ENCODE measurements at regions not wholly inside any gene's neighbourhood (a gene's known extent, or its start where the extent isn't known, plus 50 kb on each side); places are given as distances from the start of the nearest gene placed in this dataset.

GRCh38 chr15:96629511-96629910 lies 299.0 kb downstream of the NR2F2 start:
- no peak for TF ChIP-seq POLR2AphosphoS5 (IDR thresholded peaks at IDR 0.05; ENCODE audit: low read depth, low read length)
- TF ChIP-seq FOXP2 (optimal IDR thresholded peaks at IDR 0.05; ENCODE audit: borderline replicate concordance, extremely low read depth, extremely low read length, insufficient read depth) = no peak
- TF ChIP-seq SIN3A (IDR thresholded peaks at IDR 0.05; ENCODE audit: borderline replicate concordance, insufficient read depth, low read length) = no peak
- no peak for TF ChIP-seq TAF1 (IDR thresholded peaks at IDR 0.05; ENCODE audit: borderline replicate concordance, insufficient read depth, low read length)
- TF ChIP-seq REST (IDR thresholded peaks at IDR 0.05; ENCODE audit: insufficient read depth in 1 of 2, low read depth in 2 of 2, low read length in 2 of 2) = no peak

- no peak for TF ChIP-seq SIN3A (IDR thresholded peaks at IDR 0.05; ENCODE audit: borderline replicate concordance, insufficient read depth, low read length)
- TF ChIP-seq TAF1 (IDR thresholded peaks at IDR 0.05; ENCODE audit: borderline replicate concordance, insufficient read depth, low read length) = no peak
- TF ChIP-seq FOXP2 (optimal IDR thresholded peaks at IDR 0.05; ENCODE audit: borderline replicate concordance, extremely low read depth, extremely low read length, insufficient read depth) = no peak
- TF ChIP-seq POLR2AphosphoS5 (IDR thresholded peaks at IDR 0.05; ENCODE audit: low read depth, low read length) = no peak
- TF ChIP-seq REST (IDR thresholded peaks at IDR 0.05; ENCODE audit: insufficient read depth in 1 of 2, low read depth in 2 of 2, low read length in 2 of 2) = no peak
Observed at GRCh38 chr15:96638793-96639192, 308.3 kb downstream of the NR2F2 start.

GRCh38 chr15:96645796-96646195 lies 315.3 kb downstream of the NR2F2 start:
- TF ChIP-seq SIN3A (IDR thresholded peaks at IDR 0.05; ENCODE audit: borderline replicate concordance, insufficient read depth, low read length) (no peak), TAF1 (IDR thresholded peaks at IDR 0.05; ENCODE audit: borderline replicate concordance, insufficient read depth, low read length) (no peak), REST (IDR thresholded peaks at IDR 0.05; ENCODE audit: insufficient read depth in 1 of 2, low read depth in 2 of 2, low read length in 2 of 2) (no peak), POLR2AphosphoS5 (IDR thresholded peaks at IDR 0.05; ENCODE audit: low read depth, low read length) (no peak), FOXP2 (optimal IDR thresholded peaks at IDR 0.05; ENCODE audit: borderline replicate concordance, extremely low read depth, extremely low read length, insufficient read depth) (no peak)

- TF ChIP-seq SIN3A (IDR thresholded peaks at IDR 0.05; ENCODE audit: borderline replicate concordance, insufficient read depth, low read length) = no peak
Observed at GRCh38 chr15:96648866-96649265, 318.4 kb downstream of the NR2F2 start.

GRCh38 chr15:96657096-96657495 lies 326.6 kb downstream of the NR2F2 start:
- no peak for TF ChIP-seq TAF1 (IDR thresholded peaks at IDR 0.05; ENCODE audit: borderline replicate concordance, insufficient read depth, low read length)
- no peak for TF ChIP-seq POLR2AphosphoS5 (IDR thresholded peaks at IDR 0.05; ENCODE audit: low read depth, low read length)
- TF ChIP-seq SIN3A (IDR thresholded peaks at IDR 0.05; ENCODE audit: borderline replicate concordance, insufficient read depth, low read length) = no peak
- TF ChIP-seq REST (IDR thresholded peaks at IDR 0.05; ENCODE audit: insufficient read depth in 1 of 2, low read depth in 2 of 2, low read length in 2 of 2) = no peak

Measured in PFSK-1 (cell line).